ENCODE measurements at regions not wholly inside any gene's neighbourhood (a gene's known extent, or its start where the extent isn't known, plus 50 kb on each side); places are given as distances from the start of the nearest gene placed in this dataset.

GRCh38 chr12:45655743-45656142 is 73.8 kb upstream of the ARID2 start:
- Mint-ChIP-seq H3K27me3 (ENCODE audit: low read depth) (no peaks in the 10 kb centered on the region), H3K9me3 (no peaks in the 10 kb centered on the region), H3K36me3 (ENCODE audit: low read depth) (no peaks in the 10 kb centered on the region), H3K4me3 (no peak overlapping the region), H3K4me1 (no peaks in the 10 kb centered on the region), H3K27ac (no peak overlapping the region)
- no peak for TF ChIP-seq CTCF (IDR thresholded peaks at IDR 0.05; ENCODE audit: unreplicated experiment in 3 of 3)

GRCh38 chr12:45658020-45658419 is 71.5 kb upstream of the ARID2 start:
- H3K4me3 Mint-ChIP-seq = no peak overlapping the region
- TF ChIP-seq CTCF (IDR thresholded peaks at IDR 0.05; ENCODE audit: unreplicated experiment in 3 of 3) = no peak
- no peaks in the 10 kb centered on the region for H3K36me3 Mint-ChIP-seq (ENCODE audit: low read depth)
- no peaks in the 10 kb centered on the region for H3K4me1 Mint-ChIP-seq
- H3K27ac Mint-ChIP-seq = peak overlapping the region in 1 of 3 experiments; percentile 17
- H3K27me3 Mint-ChIP-seq (ENCODE audit: low read depth) = no peaks in the 10 kb centered on the region
- H3K9me3 Mint-ChIP-seq = no peaks in the 10 kb centered on the region

GRCh38 chr12:45660330-45660729 is 69.2 kb upstream of the ARID2 start:
- Mint-ChIP-seq H3K4me1 (no peaks in the 10 kb centered on the region), H3K27ac (no peak overlapping the region)

GRCh38 chr12:45663455-45663854 is 66.1 kb upstream of the ARID2 start:
- no peaks in the 10 kb centered on the region for H3K27me3 Mint-ChIP-seq (ENCODE audit: low read depth)
- no peaks in the 10 kb centered on the region for H3K9me3 Mint-ChIP-seq
- no peaks in the 10 kb centered on the region for H3K4me1 Mint-ChIP-seq
- H3K27ac Mint-ChIP-seq = no peak overlapping the region
- no peak overlapping the region for H3K4me3 Mint-ChIP-seq
- no peak for TF ChIP-seq CTCF (IDR thresholded peaks at IDR 0.05; ENCODE audit: unreplicated experiment in 3 of 3)
- H3K36me3 Mint-ChIP-seq (ENCODE audit: low read depth) = no peaks in the 10 kb centered on the region

More at GRCh38 chr12:45660330-45660729, 69.2 kb upstream of the ARID2 start:
- Mint-ChIP-seq H3K36me3 (ENCODE audit: low read depth) (no peaks in the 10 kb centered on the region), H3K9me3 (no peaks in the 10 kb centered on the region), H3K27me3 (ENCODE audit: low read depth) (no peaks in the 10 kb centered on the region), H3K4me3 (no peak overlapping the region)
- TF ChIP-seq CTCF (IDR thresholded peaks at IDR 0.05; ENCODE audit: unreplicated experiment in 3 of 3) = no peak

- TF ChIP-seq CTCF (IDR thresholded peaks at IDR 0.05; ENCODE audit: unreplicated experiment in 3 of 3) = no peak
- Mint-ChIP-seq H3K27ac (no peak overlapping the region), H3K4me3 (no peak overlapping the region), H3K27me3 (ENCODE audit: low read depth) (no peaks in the 10 kb centered on the region), H3K4me1 (no peaks in the 10 kb centered on the region), H3K9me3 (no peaks in the 10 kb centered on the region), H3K36me3 (ENCODE audit: low read depth) (no peaks in the 10 kb centered on the region)
These were observed 63.6 kb upstream of the ARID2 start for GRCh38 chr12:45665941-45666340.

GRCh38 chr12:45666396-45666795 is 63.1 kb upstream of the ARID2 start:
- Mint-ChIP-seq H3K27me3 (ENCODE audit: low read depth) (no peaks in the 10 kb centered on the region), H3K4me3 (no peak overlapping the region), H3K9me3 (no peaks in the 10 kb centered on the region), H3K27ac (no peak overlapping the region), H3K36me3 (ENCODE audit: low read depth) (no peaks in the 10 kb centered on the region), H3K4me1 (no peaks in the 10 kb centered on the region)
- no peak for TF ChIP-seq CTCF (IDR thresholded peaks at IDR 0.05; ENCODE audit: unreplicated experiment in 3 of 3)

All from nephron (organoid).